HG02678 (cell line): ENCODE measurements at regions not wholly inside any gene's neighbourhood (a gene's known extent, or its start where the extent isn't known, plus 50 kb on each side); places are given as distances from the start of the nearest gene placed in this dataset.
"Not testable (repeated sequence)": the region's sequence is repeated elsewhere in the genome, so short reads cannot be mapped to it uniquely, and the experiment has no call there.

ENCODE experiments used
- ATAC-seq: cut with Tn5 transposase; IDR thresholded peaks from one replicate; pipeline ENCODE4 v1.9.1; 2021; ENCODE audit warnings: mild to moderate bottlenecking, moderate library complexity; ENCODE audit not compliant: unreplicated experiment

DNA sequence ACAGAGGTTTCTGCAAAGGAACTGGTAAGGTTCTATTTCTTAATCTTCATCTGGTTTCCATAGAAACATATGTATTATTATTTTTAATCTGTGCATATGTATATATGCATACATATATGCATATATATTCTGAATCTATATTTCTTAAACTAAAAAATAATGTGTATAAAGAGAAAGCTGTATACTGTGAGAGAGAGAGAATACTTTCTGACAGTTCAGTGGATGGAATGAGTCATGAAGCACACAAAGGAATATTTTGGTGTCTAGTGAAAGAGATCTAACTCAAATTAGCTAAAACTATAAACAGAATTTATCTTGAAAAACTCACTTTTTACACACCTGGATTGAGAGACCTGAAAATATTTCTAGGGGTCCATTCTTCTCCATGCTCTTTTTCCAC is 1929.3 kb upstream of the LRRTM1 start:
- ATAC-seq: no peak

DNA sequence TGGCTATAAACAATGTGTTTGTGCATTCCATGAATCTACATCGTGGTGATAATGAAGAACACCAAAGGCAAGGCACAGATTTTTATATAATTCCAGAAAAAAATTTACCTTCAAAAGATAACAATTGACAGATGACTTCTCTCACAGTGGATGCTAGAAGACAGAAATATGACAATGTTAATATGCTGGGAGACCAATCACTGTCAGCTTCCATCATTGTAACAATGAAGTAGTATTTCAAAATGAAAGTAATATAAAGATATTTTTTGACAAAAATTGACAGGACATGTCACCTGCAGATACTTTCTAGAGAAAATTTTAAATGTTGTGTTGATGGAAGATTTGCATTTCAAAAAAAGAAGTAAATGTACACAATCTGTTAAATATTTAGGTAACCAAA is 1925.9 kb upstream of the LRRTM1 start:
- no peak for ATAC-seq

DNA sequence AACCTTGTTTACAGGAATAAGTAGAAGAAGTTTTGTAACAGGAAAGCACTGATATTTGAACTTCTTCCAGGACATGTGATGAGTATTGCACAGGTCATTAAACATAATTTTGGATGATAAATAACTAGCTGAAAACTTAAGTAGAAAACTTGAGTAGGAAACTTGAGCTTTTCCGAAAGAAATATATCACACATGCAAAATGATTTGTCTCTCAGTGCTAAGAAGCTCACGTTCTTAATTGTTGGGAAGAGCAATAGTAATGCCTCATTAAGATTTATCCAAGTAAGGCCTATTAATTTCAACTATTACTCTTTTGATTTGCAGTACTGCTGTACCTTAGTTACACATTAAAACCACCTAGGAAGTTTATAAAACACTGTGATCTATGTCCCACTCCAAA is 1921.9 kb upstream of the LRRTM1 start:
- ATAC-seq: no peak

DNA sequence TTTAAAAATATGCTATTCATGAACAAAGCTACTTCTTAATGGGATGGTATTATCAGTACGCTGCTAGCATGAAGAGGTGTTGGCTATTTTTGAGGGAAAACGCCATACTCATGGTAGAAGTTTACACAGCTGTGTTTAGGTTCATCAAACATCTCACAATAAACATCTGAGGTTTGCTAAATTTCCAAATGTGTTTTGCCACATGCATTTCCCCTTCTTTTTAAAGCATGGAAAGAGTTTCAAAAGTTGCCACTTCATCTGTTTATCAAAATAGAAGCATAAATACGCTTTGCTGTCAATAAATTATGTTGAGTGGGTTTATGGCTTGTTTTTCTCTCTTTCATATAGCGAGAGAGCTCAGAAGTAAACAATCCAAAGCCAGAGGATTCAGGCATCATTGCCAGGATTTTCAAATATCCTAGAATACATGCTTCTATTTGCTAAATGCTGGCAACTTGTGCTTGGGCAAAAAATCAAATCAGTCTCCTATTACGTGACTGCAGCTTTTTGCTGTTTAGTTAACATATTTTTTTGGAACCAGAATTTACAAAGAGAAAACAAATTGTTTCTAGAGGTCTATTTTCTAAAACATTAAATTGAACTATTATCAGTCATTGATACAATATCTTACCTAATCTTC is 1919.9 kb upstream of the LRRTM1 start:
- ATAC-seq: no peak

DNA sequence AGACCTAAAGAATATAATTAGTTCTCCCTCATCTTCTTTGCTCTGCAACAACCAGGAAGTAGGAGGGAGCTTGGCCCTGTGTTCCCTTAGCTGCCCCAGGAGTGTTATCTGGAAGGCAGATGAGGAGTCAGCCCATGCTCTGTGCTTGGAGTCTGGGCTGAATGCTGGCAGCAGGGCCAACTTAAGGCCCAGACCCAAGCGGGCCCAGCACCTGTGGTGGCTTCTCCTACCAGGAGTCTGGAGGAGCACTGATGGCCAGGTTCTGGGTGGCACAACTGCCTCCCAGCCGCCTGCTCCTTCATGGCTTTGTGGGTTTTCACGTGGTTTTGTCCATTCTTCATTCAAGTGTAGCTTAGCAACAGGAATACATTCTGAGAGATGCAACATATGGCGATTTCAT is 1910.7 kb upstream of the LRRTM1 start:
- ATAC-seq: no peak

DNA sequence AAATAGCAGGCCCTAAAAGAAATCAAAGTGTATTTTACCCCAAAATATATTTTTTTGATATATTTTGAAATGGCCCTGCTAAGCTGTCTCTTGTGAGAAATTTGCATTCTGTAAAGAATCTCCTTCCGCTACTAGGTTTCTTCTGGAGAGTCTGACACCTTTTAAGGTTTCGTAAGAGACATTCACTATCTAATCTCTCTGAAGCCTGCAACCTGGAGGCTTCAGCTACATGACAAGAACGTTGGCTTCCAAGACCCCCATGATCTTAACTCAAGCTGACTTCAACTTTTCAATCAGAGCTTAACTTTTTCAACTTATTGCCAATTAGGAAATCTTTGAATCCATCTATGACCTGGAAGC is 1894.9 kb upstream of the LRRTM1 start:
- ATAC-seq: no peak

DNA sequence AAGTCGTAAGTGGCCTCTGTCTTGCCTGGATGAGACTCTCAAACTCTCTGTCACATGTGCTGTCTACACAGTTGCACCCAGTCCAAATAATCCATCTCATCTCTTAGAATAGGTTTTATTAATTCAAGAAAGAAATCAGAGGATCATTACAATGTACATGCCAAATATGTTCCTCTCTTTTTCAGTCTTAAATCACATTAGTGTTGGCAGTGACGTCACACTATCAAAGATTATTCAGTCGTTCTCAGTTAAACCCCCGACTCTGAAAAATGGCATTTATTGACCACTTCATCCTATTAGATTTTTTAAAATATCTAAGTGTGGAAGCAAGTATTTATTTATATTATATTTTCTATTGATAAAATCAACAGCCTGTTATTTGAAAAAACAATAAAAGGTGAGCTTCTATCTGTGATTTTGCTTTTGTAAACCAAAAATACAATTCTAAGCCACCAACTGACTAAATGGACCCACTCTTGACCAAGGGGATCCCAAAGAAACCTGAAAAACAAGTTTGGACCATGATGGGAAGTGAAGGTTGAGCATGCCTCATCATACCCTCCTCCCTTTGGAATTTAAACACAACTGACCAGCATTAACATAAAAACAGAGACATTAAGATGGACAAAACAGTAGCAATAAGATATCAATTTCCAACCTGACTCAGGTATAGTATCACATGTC is 1894.4 kb upstream of the LRRTM1 start:
- no peak for ATAC-seq

DNA sequence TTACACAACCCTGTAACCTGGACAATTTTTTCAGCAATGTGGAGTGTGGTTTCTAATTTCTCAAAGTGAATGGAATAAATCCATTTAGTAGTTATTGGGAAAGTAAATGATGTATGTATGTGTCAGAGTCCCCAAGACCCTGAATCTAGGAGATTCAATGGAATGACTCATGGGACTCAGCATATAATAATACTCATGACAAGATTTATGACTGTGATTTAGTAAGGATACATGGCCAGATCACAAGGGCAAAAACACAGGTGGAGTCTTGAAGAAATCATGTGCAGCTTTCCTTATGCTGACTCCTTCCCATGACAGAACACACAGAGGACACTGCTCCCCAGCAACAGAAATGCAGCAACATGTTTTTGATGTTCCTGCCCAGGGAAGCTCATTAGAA is 1877.7 kb upstream of the LRRTM1 start:
- ATAC-seq: no peak

DNA sequence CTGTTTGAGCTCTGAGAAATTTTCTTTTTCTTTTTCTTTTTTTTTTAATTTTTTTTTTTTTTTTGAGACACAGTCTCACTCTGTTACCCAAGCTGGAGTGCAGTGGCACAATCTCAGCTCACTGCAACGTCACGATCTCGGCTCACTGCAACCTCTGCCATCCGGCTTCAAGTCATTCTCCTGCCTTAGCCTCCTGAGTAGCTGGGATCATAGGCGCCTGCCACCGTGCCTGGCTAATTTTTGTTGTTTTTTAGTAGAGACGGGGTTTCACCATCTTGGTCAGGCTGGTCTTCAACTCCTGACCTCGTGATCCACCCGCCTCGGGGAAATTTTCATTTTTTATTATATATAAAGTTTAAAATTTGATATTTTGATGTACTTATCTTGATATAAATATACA is 1870.7 kb upstream of the LRRTM1 start:
- ATAC-seq: not testable (repeated sequence)

DNA sequence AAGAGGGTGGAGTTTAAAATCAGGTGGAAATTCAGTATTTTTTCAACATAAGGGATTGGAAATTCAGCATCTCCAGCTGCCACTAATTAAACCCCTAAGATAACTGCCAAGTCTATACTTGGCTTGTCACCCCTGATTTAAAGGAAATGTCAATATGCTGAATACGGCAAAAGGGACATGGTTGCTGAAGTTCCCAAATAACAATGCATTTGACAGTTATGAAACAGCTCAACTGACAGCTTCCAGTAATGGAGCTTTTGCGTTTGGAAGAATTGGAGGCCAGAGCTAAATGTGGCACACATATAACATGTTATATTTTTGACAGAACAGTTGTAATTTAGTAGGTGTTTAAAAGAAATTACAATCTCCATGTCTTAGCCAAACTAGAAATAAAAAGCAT is 1867.9 kb upstream of the LRRTM1 start:
- no peak for ATAC-seq

DNA sequence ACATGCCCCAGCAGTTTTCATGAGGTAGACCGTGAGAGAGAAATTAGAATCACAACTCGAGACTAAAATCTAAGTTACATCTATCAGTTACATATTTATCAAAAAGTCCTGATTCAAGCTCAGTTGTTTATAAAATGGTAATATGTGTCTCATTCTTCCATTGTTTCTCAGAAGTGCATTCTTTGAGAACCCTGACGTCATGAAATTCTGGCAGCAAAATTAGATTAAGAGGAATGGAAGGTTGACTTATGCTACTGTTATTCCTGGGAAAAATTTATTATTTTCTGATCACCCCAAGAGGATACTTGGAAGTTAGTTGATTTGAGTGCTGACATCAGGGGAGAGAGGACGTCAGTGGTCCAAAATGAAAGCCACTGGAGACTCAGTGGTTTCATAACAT is 1864.8 kb upstream of the LRRTM1 start:
- no peak for ATAC-seq

DNA sequence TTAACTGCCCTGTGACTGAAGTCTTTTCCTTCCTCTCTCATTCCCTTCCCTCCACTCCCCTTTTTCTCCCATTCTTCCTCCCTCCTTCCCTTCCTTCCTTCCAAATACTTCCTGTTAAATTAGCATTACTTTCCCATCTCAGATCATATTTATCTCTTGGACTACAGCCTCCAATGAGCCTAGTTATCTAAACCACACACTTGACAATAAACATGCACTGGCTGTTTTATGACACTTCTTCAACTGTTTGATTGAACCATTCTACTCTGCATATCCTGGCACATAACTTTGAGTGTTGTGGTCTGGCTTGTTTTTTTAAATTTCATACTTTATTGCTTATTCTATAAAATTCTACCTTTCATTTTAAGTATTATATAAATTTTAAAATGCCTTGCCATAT is 1860.8 kb upstream of the LRRTM1 start:
- no peak for ATAC-seq

DNA sequence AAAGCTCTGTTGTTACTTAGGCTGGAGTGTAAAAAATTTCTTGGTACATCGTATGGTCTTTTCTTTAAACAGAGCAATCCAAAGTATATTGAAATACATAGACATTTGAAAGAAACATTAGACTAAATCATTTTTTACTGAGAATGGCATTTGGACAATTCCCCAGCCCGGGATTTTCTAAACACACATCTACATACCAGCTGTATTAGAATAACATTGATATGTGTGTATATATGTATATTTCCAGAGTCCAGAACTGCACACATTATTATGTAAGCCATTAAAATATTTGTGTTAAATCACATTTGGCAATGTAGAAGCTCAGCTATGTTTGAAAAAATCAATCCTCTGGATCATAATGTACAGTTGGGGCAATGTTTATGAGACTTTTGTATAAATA is 1853.6 kb upstream of the LRRTM1 start:
- no peak for ATAC-seq

DNA sequence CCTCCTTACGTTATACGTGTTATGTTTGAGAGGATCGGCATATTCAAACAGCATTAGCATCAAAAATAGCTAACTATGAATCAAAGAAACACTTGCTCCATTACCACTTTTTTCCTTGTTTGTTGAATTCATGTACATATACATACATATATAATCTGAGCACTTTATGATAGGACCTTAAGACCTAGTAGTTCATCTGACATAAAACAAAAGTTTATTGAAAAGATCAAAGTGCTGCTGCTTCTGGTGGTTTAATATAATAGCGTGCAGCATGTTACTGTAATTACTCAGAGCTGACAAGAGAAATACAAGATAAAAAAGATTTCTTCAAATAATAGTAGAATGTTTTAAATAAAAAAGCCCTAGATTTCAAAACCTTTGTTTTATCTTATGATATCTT is 1850.9 kb upstream of the LRRTM1 start:
- no peak for ATAC-seq

DNA sequence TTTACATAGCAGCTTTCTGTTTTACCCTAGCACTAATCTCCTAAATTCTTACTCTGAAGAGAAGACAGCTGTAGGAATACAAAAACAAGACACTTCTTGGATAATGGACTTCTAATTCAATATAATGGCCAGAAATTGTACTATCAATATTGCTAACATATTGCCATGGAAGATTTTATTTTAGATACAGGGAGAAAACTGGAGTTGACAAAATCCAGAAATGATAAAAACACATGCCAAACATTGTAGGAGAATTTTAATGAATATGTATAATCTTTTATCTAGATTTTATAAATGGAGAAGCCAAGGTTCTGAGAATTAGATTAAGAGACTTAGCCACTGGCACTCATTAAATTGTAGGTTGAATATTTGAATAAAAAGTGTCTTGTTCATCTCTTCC is 1838.8 kb upstream of the LRRTM1 start:
- ATAC-seq: no peak

DNA sequence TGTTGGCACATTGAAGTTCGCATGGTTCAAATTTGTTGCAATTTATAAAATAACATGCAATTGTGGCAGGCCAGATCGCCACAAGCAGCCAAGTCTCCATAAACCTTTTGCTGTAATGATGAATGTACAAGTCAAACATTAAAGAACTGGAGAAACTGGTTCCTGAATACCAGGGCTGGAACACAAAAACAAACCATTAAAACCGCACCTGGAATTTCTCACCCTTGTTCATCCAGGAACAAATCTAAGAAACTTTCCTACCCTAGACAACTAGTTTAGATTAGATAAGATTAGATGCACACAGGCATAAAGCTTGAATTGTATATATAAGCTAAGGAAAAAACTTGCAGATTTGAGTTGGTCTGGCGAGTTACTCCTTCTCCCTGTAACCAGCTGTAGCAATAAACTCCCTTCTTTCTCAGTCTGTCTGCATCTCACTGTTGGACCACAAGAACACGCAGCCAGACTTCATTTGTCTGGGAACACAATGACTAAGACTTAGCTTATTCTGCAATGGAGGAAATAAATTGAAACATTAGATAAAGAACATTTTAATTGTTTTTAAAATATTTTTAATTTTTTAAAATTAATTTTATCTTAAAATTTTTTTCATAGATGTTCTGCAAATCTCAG is 1835.5 kb upstream of the LRRTM1 start:
- no peak for ATAC-seq

DNA sequence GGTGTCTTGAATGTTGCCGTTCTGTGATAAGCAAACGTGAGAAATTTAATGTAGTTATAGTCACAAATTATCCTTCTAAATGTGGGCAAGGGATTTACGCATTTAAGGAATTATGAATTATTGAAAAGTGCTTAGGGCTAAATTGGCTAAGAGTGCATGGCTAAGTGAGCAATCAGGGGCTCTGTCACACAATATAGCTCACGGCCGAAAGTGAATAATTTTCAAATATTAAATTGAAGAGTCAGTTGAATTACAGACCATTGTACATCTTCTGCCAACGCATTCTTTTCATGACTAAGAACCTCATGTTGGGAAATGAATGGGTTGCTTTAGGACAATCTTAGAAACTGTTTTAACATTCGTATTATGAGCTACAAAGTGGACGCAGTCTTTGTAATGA is 1832.9 kb upstream of the LRRTM1 start:
- no peak for ATAC-seq

DNA sequence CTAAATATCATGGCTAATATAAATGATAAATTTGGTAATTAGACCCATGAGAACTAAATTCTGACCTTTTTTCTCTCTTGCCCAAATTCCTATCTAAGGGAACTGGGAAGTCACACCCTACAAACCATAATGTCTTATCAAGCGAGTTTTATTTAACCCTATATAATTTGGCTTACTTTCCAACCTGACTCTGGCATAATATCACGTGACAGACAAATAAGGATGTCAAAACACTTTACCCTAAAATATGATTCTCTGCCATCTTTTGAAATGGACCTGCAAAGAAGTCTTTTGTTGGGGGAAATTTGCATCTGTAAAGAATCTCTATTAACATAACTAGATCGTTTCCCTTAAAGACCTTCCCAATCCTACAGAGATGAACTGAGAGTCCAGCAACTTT is 1823.5 kb upstream of the LRRTM1 start:
- ATAC-seq: no peak

DNA sequence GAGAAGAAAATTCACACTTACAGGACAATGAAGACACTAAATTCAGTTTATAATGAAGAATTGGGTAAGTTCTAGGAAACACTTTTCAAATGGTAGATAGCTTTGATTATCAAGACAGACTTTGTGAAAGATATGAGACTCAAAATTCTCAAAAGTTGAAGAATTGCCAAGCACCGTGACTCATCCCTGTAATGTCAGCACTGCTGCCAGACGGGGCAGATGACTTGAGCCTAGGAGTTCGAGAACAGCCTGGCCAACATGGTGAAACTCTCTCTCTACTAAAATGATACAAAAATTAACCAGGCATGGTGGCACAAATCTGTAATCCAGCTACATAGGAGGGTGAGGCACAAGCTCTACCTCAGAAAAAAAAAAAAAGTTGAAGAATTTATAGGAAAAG is 1820.1 kb upstream of the LRRTM1 start:
- ATAC-seq: no peak

DNA sequence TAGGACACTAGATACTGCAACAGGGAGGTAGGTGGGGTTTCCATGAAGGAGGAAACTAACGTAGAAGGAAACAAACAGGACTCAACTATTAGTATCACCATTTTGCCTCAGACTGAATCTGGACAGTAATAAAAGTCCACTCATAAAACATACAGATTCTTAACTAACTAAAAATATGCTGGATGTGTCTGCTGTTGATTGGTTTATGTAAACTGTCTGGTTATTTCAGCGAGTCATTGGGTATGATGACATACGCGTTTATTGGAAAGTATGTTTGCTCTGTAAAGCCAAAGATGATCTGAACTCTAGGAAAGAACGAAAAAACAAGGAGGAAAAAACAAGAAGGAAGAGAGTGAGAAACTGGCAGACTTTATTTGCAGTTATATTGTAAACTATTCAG is 1816.1 kb upstream of the LRRTM1 start:
- ATAC-seq: no peak

DNA sequence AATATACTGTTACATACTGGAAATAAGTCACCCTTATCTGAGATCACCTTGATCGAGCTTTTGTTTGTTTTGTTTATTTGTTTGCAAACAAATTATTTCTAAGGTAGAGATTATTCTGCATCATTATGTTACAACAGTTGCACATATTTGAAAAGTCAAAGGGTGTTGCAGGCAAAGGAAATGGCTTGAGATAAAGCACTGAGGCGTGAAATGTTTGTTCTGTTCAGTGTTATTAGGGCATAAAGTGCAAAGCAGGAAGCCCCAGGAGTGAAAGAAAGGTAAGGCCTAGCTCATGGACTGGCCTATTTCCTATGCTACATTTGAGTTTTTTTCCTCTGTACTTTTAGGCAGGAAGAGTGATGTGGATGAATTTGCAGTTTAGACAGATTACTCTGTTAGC is 1815.6 kb upstream of the LRRTM1 start:
- ATAC-seq: no peak

DNA sequence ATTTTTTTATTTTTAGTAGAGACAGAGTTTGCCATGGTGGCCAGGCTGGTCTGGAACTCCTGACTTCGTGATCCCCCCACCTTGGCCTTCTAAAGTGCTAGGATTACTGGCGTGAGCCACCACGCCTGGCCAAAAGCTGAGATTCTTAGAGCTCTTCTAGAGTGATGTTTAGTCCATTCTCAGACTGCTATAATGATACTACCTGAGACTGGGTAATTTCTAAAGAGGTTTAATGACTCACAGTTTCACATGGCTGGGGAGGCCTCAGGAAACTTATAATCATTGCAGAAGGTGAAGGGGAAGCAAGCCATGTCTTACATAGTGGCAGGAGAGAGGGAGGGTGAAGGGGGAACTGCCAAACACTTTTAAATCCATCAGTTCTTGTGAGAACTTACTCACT is 1804.9 kb upstream of the LRRTM1 start:
- no peak for ATAC-seq

DNA sequence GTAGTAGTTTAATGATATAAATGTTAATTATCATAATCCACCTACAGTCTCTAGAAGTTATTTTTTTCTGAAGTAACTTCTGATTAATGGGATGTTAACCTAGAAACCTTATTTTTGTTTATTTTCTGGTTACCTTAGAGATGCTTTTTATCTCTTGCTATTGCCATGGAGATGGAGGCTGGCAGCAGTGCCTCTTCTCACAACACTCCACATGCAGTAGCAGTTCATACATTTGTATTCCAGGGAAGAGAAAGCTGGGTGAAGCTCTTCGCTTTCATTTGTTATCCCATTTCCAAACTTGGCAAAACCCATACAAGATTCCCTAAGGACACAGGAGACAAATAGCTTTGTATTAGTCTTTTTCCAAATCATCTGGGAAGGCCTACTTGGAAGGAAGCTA is 1794.1 kb upstream of the LRRTM1 start:
- no peak for ATAC-seq
